ENCODE measurements at regions not wholly inside any gene's neighbourhood (a gene's known extent, or its start where the extent isn't known, plus 50 kb on each side); places are given as distances from the start of the nearest gene placed in this dataset.

DNA sequence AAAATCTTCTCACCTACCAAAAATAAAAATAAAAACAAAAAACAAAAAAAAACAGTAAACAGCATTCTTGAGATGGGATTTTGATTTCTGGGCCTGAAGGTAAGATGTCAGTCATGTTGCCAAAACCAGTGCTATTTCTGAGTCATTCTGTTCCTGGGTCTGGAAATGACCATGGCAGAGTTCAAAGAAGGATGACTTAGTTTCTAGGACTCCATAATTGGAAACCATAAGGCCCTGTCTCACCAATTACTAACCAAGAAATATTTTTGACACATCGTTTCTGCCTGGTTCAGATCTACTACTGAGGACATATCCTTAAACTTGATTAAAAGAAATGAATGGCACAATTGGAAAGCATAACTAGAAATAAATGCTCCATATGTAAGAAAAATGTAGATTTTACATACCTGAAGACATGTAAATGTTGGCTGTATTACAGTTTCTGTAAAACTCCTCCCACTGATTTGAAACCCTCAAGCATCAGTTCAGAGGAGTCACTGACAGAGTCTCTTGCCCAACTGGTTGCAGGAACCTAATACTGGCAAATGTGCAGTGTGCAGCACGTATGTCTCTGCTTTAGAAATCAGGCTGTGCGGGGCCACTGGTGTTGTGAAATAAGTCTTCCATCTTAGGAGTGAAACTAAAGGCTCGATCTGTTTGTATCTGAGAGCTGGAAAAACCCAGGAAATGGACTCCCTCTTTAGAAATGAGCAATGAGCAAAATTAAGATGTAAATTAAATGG is 84.8 kb upstream of the EGR2 start:
- TF ChIP-seq BRCA1 (CRISPR knock-in tag; IDR thresholded peaks at IDR 0.05) = no peak
- TF ChIP-seq EZH2 (conservative IDR thresholded peaks at IDR 0.05; ENCODE audit: low read depth, low read length) = no peak
- no peak for TF ChIP-seq SMAD1 (CRISPR knock-in tag; IDR thresholded peaks at IDR 0.05; ENCODE audit: borderline replicate concordance, low read depth)
- TF ChIP-seq, protein P1, sequence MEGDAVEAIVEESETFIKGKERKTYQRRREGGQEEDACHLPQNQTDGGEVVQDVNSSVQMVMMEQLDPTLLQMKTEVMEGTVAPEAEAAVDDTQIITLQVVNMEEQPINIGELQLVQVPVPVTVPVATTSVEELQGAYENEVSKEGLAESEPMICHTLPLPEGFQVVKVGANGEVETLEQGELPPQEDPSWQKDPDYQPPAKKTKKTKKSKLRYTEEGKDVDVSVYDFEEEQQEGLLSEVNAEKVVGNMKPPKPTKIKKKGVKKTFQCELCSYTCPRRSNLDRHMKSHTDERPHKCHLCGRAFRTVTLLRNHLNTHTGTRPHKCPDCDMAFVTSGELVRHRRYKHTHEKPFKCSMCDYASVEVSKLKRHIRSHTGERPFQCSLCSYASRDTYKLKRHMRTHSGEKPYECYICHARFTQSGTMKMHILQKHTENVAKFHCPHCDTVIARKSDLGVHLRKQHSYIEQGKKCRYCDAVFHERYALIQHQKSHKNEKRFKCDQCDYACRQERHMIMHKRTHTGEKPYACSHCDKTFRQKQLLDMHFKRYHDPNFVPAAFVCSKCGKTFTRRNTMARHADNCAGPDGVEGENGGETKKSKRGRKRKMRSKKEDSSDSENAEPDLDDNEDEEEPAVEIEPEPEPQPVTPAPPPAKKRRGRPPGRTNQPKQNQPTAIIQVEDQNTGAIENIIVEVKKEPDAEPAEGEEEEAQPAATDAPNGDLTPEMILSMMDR (CRISPR knock-in tag; IDR thresholded peaks at IDR 0.05) = no peak
- TF ChIP-seq, protein P2, sequence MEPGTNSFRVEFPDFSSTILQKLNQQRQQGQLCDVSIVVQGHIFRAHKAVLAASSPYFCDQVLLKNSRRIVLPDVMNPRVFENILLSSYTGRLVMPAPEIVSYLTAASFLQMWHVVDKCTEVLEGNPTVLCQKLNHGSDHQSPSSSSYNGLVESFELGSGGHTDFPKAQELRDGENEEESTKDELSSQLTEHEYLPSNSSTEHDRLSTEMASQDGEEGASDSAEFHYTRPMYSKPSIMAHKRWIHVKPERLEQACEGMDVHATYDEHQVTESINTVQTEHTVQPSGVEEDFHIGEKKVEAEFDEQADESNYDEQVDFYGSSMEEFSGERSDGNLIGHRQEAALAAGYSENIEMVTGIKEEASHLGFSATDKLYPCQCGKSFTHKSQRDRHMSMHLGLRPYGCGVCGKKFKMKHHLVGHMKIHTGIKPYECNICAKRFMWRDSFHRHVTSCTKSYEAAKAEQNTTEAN (CRISPR knock-in tag; conservative IDR thresholded peaks at IDR 0.05) = no peak
- no peak for TF ChIP-seq TCF12 (IDR thresholded peaks at IDR 0.05)
- TF ChIP-seq TCF12 (CRISPR knock-in tag; IDR thresholded peaks at IDR 0.05) = no peak
- no peak for TF ChIP-seq CCAR2 (optimal IDR thresholded peaks at IDR 0.05; ENCODE audit: low read depth, low read length)
- TF ChIP-seq MTF2 (CRISPR knock-in tag; IDR thresholded peaks at IDR 0.05; ENCODE audit: borderline replicate concordance) = no peak
- TF ChIP-seq, protein P3, sequence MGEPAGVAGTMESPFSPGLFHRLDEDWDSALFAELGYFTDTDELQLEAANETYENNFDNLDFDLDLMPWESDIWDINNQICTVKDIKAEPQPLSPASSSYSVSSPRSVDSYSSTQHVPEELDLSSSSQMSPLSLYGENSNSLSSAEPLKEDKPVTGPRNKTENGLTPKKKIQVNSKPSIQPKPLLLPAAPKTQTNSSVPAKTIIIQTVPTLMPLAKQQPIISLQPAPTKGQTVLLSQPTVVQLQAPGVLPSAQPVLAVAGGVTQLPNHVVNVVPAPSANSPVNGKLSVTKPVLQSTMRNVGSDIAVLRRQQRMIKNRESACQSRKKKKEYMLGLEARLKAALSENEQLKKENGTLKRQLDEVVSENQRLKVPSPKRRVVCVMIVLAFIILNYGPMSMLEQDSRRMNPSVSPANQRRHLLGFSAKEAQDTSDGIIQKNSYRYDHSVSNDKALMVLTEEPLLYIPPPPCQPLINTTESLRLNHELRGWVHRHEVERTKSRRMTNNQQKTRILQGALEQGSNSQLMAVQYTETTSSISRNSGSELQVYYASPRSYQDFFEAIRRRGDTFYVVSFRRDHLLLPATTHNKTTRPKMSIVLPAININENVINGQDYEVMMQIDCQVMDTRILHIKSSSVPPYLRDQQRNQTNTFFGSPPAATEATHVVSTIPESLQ (CRISPR knock-in tag; conservative IDR thresholded peaks at IDR 0.05) = no peak
- TF ChIP-seq KLF11 (CRISPR knock-in tag; IDR thresholded peaks at IDR 0.05) = no peak
- TF ChIP-seq ZNF274 (CRISPR knock-in tag; IDR thresholded peaks at IDR 0.05) = no peak
- no peak for TF ChIP-seq POLR2A (IDR thresholded peaks at IDR 0.05; ENCODE audit: insufficient read depth in 1 of 2, low read depth in 2 of 2, low read length in 2 of 2)
- TF ChIP-seq, protein P4, sequence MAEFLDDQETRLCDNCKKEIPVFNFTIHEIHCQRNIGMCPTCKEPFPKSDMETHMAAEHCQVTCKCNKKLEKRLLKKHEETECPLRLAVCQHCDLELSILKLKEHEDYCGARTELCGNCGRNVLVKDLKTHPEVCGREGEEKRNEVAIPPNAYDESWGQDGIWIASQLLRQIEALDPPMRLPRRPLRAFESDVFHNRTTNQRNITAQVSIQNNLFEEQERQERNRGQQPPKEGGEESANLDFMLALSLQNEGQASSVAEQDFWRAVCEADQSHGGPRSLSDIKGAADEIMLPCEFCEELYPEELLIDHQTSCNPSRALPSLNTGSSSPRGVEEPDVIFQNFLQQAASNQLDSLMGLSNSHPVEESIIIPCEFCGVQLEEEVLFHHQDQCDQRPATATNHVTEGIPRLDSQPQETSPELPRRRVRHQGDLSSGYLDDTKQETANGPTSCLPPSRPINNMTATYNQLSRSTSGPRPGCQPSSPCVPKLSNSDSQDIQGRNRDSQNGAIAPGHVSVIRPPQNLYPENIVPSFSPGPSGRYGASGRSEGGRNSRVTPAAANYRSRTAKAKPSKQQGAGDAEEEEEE (CRISPR knock-in tag; IDR thresholded peaks at IDR 0.05; ENCODE audit: borderline replicate concordance) = no peak
- TF ChIP-seq CBX5 (CRISPR knock-in tag; IDR thresholded peaks at IDR 0.05; ENCODE audit: borderline replicate concordance) = no peak
